H9 (cell line): ENCODE measurements at regions not wholly inside any gene's neighbourhood (a gene's known extent, or its start where the extent isn't known, plus 50 kb on each side); places are given as distances from the start of the nearest gene placed in this dataset.

Experiments
- DNase-seq: peaks from one replicate; pipeline ENCODE4 v3.0.0-alpha.2; 2017
- H2AFZ ChIP-seq: one replicate; pipeline ENCODE4 v1.6.1; 2013; ENCODE audit warnings: mild to moderate bottlenecking, low read length, control low read depth, moderate library complexity
- H2AK5ac ChIP-seq: 2 replicates; pipeline ENCODE4 v1.6.1; 2013; ENCODE audit warnings: low read length, control low read depth, mixed read lengths; ENCODE audit not compliant: insufficient read length
- H2BK120ac ChIP-seq: one replicate; pipeline ENCODE4 v1.6.1; 2013; ENCODE audit warnings: low read depth, mild to moderate bottlenecking, low read length, control low read depth, inconsistent platforms; ENCODE audit not compliant: poor library complexity, severe bottlenecking
- H2BK12ac ChIP-seq: 2 replicates; pipeline ENCODE4 v1.6.1; 2013; ENCODE audit warnings: low read length, control low read depth, mixed read lengths, low read depth; ENCODE audit not compliant: insufficient read length
- H2BK15ac ChIP-seq: 2 replicates; pipeline ENCODE4 v1.6.1; 2013; ENCODE audit warnings: low read depth, low read length, control low read depth
- H2BK20ac ChIP-seq: one replicate; pipeline ENCODE4 v1.6.1; 2013; ENCODE audit warnings: low read depth, mild to moderate bottlenecking, low read length, control low read depth, inconsistent platforms; ENCODE audit not compliant: poor library complexity, severe bottlenecking
- H2BK5ac ChIP-seq: 2 replicates; pipeline ENCODE4 v1.6.1; 2013; ENCODE audit warnings: low read length, control low read depth, mixed read lengths; ENCODE audit not compliant: insufficient read length
- H3K14ac ChIP-seq: 2 replicates; pipeline ENCODE4 v1.6.1; 2013; ENCODE audit warnings: low read length, control low read depth; ENCODE audit not compliant: insufficient read depth
- H3K18ac ChIP-seq: 2 replicates; pipeline ENCODE4 v1.6.1; 2013; ENCODE audit warnings: low read depth, mild to moderate bottlenecking, mixed read lengths, low read length, control low read depth; ENCODE audit not compliant: insufficient read length
- H3K23ac ChIP-seq: 2 replicates; pipeline ENCODE4 v1.6.1; 2013; ENCODE audit warnings: low read length, control low read depth, mixed read lengths, low read depth; ENCODE audit not compliant: insufficient read length
- H3K23me2 ChIP-seq: 2 replicates; pipeline ENCODE4 v1.6.1; 2013; ENCODE audit warnings: low read depth, mild to moderate bottlenecking, mixed read lengths, low read length, control low read depth; ENCODE audit not compliant: insufficient read length, poor library complexity, severe bottlenecking
- H3K27ac ChIP-seq: 2 replicates; pipeline ENCODE4 v1.5.1; 2013; ENCODE audit warnings: low read length, control low read depth, mixed read lengths, low read depth; ENCODE audit not compliant: insufficient read length
- H3K27me3 ChIP-seq: 2 replicates; pipeline ENCODE4 v1.6.1; 2013; ENCODE audit warnings: low read length, control low read depth, inconsistent platforms; ENCODE audit not compliant: insufficient read depth
- H3K4ac ChIP-seq: 2 replicates; pipeline ENCODE4 v1.6.1; 2013; ENCODE audit warnings: low read depth, mild to moderate bottlenecking, control low read depth, inconsistent platforms, low read length, moderate library complexity
- H3K4me1 ChIP-seq: 2 replicates; pipeline ENCODE4 v1.6.1; 2013; ENCODE audit warnings: low read length, control low read depth, inconsistent platforms; ENCODE audit not compliant: insufficient read depth
- H3K4me2 ChIP-seq: 2 replicates; pipeline ENCODE4 v1.6.1; 2013; ENCODE audit warnings: low read length, control low read depth, mixed read lengths; ENCODE audit not compliant: insufficient read length, insufficient read depth
- H3K56ac ChIP-seq: 2 replicates; pipeline ENCODE4 v1.6.1; 2013; ENCODE audit warnings: low read depth, mild to moderate bottlenecking, mixed read lengths, low read length, control low read depth; ENCODE audit not compliant: insufficient read length
- H3K79me1 ChIP-seq: 2 replicates; pipeline ENCODE4 v1.6.1; 2013; ENCODE audit warnings: low read depth, mild to moderate bottlenecking, moderate library complexity, low read length, control low read depth, inconsistent platforms; ENCODE audit not compliant: insufficient read depth, poor library complexity, severe bottlenecking
- H3K79me2 ChIP-seq: 2 replicates; pipeline ENCODE4 v1.6.1; 2013; ENCODE audit warnings: low read length, control low read depth, inconsistent platforms; ENCODE audit not compliant: insufficient read depth
- H3K9ac ChIP-seq: 2 replicates; pipeline ENCODE4 v1.6.1; 2013; ENCODE audit warnings: low read length, control low read depth, mixed read lengths; ENCODE audit not compliant: insufficient read length; ENCODE audit errors: extremely low read depth
- H3K9me3 ChIP-seq: one replicate; pipeline ENCODE4 v1.6.1; 2013; ENCODE audit warnings: low read depth, low read length, inconsistent platforms; ENCODE audit not compliant: control insufficient read depth
- H3T11ph ChIP-seq: one replicate; pipeline ENCODE4 v1.6.1; 2013; ENCODE audit warnings: mild to moderate bottlenecking, low read length, control low read depth, inconsistent platforms
- H4K20me1 ChIP-seq: one replicate; pipeline ENCODE4 v1.6.1; 2013; ENCODE audit not compliant: control insufficient read depth, insufficient read length, insufficient read depth
- H4K5ac ChIP-seq: 2 replicates; pipeline ENCODE4 v1.6.1; 2013; ENCODE audit warnings: low read depth, mild to moderate bottlenecking, mixed read lengths, low read length, control low read depth; ENCODE audit not compliant: insufficient read length
- H4K8ac ChIP-seq: replicated peaks from 2 replicates; pipeline ENCODE4 v1.6.1; 2013; ENCODE audit warnings: low read length, control low read depth, mixed read lengths, low read depth; ENCODE audit not compliant: insufficient read length
- H4K91ac ChIP-seq: 2 replicates; pipeline ENCODE4 v1.6.1; 2013; ENCODE audit warnings: low read depth, mild to moderate bottlenecking, moderate library complexity, mixed read lengths, low read length, control low read depth; ENCODE audit not compliant: insufficient read length
- H3K27ac Mint-ChIP-seq, 3 experiments: 2 replicates in 2 of 3; 3 replicates in 1 of 3; pipeline ENCODE4 v1.8.0; 2020 to 2021; ENCODE audit warnings: mixed read lengths in 3 of 3, mild to moderate bottlenecking in 1 of 3, moderate library complexity in 1 of 3
- H3K27me3 Mint-ChIP-seq: 2 replicates; pipeline ENCODE4 v1.8.0; 2021; ENCODE audit warnings: low read depth, mild to moderate bottlenecking, moderate library complexity, mixed read lengths
- H3K36me3 Mint-ChIP-seq, 3 experiments: 2 replicates in 2 of 3; 3 replicates in 1 of 3; pipeline ENCODE4 v1.8.0; 2020 to 2021; ENCODE audit warnings: low read depth in 3 of 3, mixed read lengths in 3 of 3; ENCODE audit not compliant: insufficient read depth in 1 of 3
- H3K4me1 Mint-ChIP-seq, 2 experiments: 2 replicates each; pipeline ENCODE4 v1.8.0; 2020; ENCODE audit warnings: mixed read lengths in 2 of 2
- H3K4me3 Mint-ChIP-seq, 2 experiments: 2 replicates in 1 of 2; 3 replicates in 1 of 2; pipeline ENCODE4 v1.8.0; 2020 to 2021; ENCODE audit warnings: mild to moderate bottlenecking in 2 of 2, mixed read lengths in 2 of 2, moderate library complexity in 1 of 2
- H3K9me3 Mint-ChIP-seq, 2 experiments: 2 replicates in 1 of 2; 3 replicates in 1 of 2; pipeline ENCODE4 v1.8.0; 2020; ENCODE audit warnings: mild to moderate bottlenecking in 2 of 2, mixed read lengths in 2 of 2, moderate library complexity in 1 of 2
- WGBS: extraction: QIAGEN DNeasy Blood & Tissue Kit; methylation state at CpG from one replicate; pipeline ENCODE4 v1.1.7; 2013; ENCODE audit warnings: missing lambda C conversion rate, low lambda C conversion rate, mixed read lengths; ENCODE audit not compliant: insufficient read length; ENCODE audit errors: extremely low coverage; 5-methylcytosine and 5-hydroxymethylcytosine counted together
- TF ChIP-seq, protein P1 (sequence below): fragments of 200-600 bp; sonication (generic); conservative IDR thresholded peaks from 3 replicates; pipeline ENCODE4 v1.8.0; 2021; ENCODE audit warnings: antibody characterized with exemption, mild to moderate bottlenecking

DNA sequence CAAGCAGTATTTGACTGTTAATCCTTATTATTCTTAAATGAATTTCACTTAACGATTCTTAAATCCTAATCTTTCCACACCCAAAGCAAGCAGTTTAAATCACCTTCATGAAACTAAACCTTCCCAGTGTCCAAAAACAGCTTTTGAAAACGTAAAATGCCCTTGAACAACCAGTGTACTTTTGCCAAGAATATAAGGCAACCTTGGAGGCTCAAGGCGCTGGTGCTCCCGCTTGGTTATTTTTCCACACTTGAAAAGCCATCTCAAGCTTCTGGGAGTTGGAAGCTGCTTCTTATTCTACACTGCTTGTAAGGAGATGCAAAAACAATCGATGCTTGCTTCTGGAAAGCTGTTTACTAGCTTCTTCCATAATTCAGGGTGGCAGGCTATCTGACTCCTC is 625.7 kb downstream of the HTR1B start:
- H3K27ac Mint-ChIP-seq: no peak overlapping the region
- H4K5ac ChIP-seq: no peak overlapping the region
- H3K27me3 ChIP-seq: no peaks in the 10 kb centered on the region
- H3K23ac ChIP-seq: no peak overlapping the region
- H3K79me2 ChIP-seq: no peaks in the 10 kb centered on the region
- no peak overlapping the region for H2AFZ ChIP-seq
- no peak overlapping the region for H4K91ac ChIP-seq
- no peaks in the 10 kb centered on the region for H3K36me3 Mint-ChIP-seq
- H3K4me3 Mint-ChIP-seq: no peak overlapping the region
- no peaks in the 10 kb centered on the region for H4K20me1 ChIP-seq
- no peaks in the 10 kb centered on the region for H3K23me2 ChIP-seq
- H3K79me1 ChIP-seq: no peaks in the 10 kb centered on the region
- no peaks in the 10 kb centered on the region for H3K9me3 ChIP-seq
- no peak for DNase-seq
- H3K4me1 Mint-ChIP-seq: peaks cover 8 to 9% of the 10 kb centered on the region in 2 experiments
- TF ChIP-seq, protein P1, sequence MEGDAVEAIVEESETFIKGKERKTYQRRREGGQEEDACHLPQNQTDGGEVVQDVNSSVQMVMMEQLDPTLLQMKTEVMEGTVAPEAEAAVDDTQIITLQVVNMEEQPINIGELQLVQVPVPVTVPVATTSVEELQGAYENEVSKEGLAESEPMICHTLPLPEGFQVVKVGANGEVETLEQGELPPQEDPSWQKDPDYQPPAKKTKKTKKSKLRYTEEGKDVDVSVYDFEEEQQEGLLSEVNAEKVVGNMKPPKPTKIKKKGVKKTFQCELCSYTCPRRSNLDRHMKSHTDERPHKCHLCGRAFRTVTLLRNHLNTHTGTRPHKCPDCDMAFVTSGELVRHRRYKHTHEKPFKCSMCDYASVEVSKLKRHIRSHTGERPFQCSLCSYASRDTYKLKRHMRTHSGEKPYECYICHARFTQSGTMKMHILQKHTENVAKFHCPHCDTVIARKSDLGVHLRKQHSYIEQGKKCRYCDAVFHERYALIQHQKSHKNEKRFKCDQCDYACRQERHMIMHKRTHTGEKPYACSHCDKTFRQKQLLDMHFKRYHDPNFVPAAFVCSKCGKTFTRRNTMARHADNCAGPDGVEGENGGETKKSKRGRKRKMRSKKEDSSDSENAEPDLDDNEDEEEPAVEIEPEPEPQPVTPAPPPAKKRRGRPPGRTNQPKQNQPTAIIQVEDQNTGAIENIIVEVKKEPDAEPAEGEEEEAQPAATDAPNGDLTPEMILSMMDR: no peak
- H3K14ac ChIP-seq: no peak overlapping the region
- H4K8ac ChIP-seq: no peak overlapping the region
- H2BK12ac ChIP-seq: no peak overlapping the region
- no peaks in the 10 kb centered on the region; the same call in 1 of the 2 replicates for H3K4me1 ChIP-seq
- H3K9ac ChIP-seq: no peak overlapping the region
- H3K9me3 Mint-ChIP-seq: no peaks in the 10 kb centered on the region
- no peak overlapping the region for H3K27ac ChIP-seq
- H3K56ac ChIP-seq: no peak overlapping the region
- H3K18ac ChIP-seq: no peak overlapping the region
- no peak overlapping the region for H2BK15ac ChIP-seq
- no peak overlapping the region for H2BK5ac ChIP-seq
- H2BK120ac ChIP-seq: no peak overlapping the region
- H3T11ph ChIP-seq: no peak overlapping the region
- peaks cover 4% of the 10 kb centered on the region for H3K27me3 Mint-ChIP-seq
- H2BK20ac ChIP-seq: no peak overlapping the region
- WGBS: 100% methylated on average over 1 of the region's 5 CpGs
- no peak overlapping the region for H2AK5ac ChIP-seq
- no peak overlapping the region for H3K4me2 ChIP-seq
- no peak overlapping the region for H3K4ac ChIP-seq
